ENCODE measurements at regions not wholly inside any gene's neighbourhood (a gene's known extent, or its start where the extent isn't known, plus 50 kb on each side); places are given as distances from the start of the nearest gene placed in this dataset.

- H3K4me1 Mint-ChIP-seq (ENCODE audit: low read depth, unreplicated experiment), result no peaks in the 10 kb centered on the region
- peaks cover 2% of the 10 kb centered on the region for H3K27me3 Mint-ChIP-seq (ENCODE audit: unreplicated experiment)
- peaks cover 2% of the 10 kb centered on the region for H3K9me3 Mint-ChIP-seq (ENCODE audit: unreplicated experiment)
- DNase-seq, result no peak
- H3K27ac Mint-ChIP-seq (ENCODE audit: unreplicated experiment), result no peak overlapping the region
- no peak overlapping the region for H3K4me3 Mint-ChIP-seq (ENCODE audit: unreplicated experiment)
- H3K36me3 Mint-ChIP-seq (ENCODE audit: unreplicated experiment), result peaks cover 22% of the 10 kb centered on the region
- no peak for TF ChIP-seq CTCF (IDR thresholded peaks at IDR 0.05; ENCODE audit: partially characterized antibody, unreplicated experiment)
These were observed 73.8 kb downstream of the RTP5 start for GRCh38 chr2:241943209-241943850.

DNA sequence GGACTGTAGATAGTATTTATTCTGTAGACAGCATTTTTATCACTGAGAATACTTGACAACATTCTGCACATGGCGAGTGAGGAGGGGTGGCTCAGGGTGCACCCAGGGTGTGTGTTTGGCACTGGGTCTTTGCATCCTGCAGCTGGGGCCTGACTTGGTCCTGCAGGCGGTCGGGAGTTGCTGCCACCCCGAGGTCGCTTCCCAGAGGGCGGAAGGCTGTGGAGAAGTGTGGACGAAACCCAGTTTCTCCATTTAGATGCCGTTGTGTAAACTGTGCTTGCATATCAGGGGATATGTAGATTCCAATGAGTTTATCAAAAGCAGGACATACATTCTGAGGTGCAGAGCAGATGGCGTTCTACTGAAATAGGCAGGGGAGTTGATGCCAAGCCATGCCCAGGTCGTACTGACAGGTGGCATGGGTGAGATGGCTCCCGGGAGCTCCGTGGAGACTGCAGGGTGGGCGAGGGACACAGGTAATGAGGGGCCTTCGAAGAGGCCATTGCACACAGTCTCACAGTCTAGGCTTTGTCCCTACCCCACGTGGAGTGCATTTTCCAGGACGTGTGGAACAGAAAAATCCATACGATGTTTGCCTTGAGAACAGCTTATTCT is 74.5 kb downstream of the RTP5 start:
- Mint-ChIP-seq H3K4me3 (ENCODE audit: unreplicated experiment) (no peak overlapping the region), H3K27me3 (ENCODE audit: unreplicated experiment) (peaks cover 4% of the 10 kb centered on the region), H3K9me3 (ENCODE audit: unreplicated experiment) (peaks cover 4% of the 10 kb centered on the region), H3K4me1 (ENCODE audit: low read depth, unreplicated experiment) (no peaks in the 10 kb centered on the region), H3K36me3 (ENCODE audit: unreplicated experiment) (peaks cover 26% of the 10 kb centered on the region), H3K27ac (ENCODE audit: unreplicated experiment) (no peak overlapping the region)
- TF ChIP-seq CTCF (IDR thresholded peaks at IDR 0.05; ENCODE audit: partially characterized antibody, unreplicated experiment), result no peak
- no peak for DNase-seq

GRCh38 chr2:241944821-241945220 is 75.3 kb downstream of the RTP5 start:
- H3K9me3 Mint-ChIP-seq (ENCODE audit: unreplicated experiment), result peaks cover 4% of the 10 kb centered on the region
- no peak for TF ChIP-seq CTCF (IDR thresholded peaks at IDR 0.05; ENCODE audit: partially characterized antibody, unreplicated experiment)
- H3K4me1 Mint-ChIP-seq (ENCODE audit: low read depth, unreplicated experiment), result no peaks in the 10 kb centered on the region
- DNase-seq, result no peak
- peaks cover 4% of the 10 kb centered on the region for H3K27me3 Mint-ChIP-seq (ENCODE audit: unreplicated experiment)
- no peak overlapping the region for H3K4me3 Mint-ChIP-seq (ENCODE audit: unreplicated experiment)
- H3K36me3 Mint-ChIP-seq (ENCODE audit: unreplicated experiment), result peaks cover 26% of the 10 kb centered on the region
- H3K27ac Mint-ChIP-seq (ENCODE audit: unreplicated experiment), result no peak overlapping the region

DNA sequence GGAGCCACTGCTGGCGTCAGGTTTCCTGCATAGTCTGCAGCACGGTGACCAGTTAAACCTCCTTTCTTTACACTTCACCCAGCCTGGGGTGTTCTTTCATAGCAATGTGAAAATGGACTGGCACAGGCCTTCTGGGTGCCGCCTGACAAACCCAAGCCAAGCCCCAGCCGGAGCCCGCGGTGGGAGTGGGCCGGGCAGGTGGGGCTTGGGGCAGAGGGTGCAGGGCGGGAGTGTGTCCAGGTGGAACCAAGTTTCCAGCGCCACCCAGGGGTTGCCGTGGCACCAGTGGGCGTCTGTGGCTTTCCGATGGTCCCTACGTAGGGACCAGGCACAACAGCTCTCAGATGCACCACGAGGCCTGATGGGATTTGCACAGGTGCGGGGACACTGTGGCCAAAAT is 75.8 kb downstream of the RTP5 start:
- no peak for DNase-seq
- H3K9me3 Mint-ChIP-seq (ENCODE audit: unreplicated experiment), result peaks cover 4% of the 10 kb centered on the region
- no peaks in the 10 kb centered on the region for H3K4me1 Mint-ChIP-seq (ENCODE audit: low read depth, unreplicated experiment)
- H3K27ac Mint-ChIP-seq (ENCODE audit: unreplicated experiment), result no peak overlapping the region
- TF ChIP-seq CTCF (IDR thresholded peaks at IDR 0.05; ENCODE audit: partially characterized antibody, unreplicated experiment), result no peak
- peaks cover 23% of the 10 kb centered on the region for H3K36me3 Mint-ChIP-seq (ENCODE audit: unreplicated experiment)
- H3K27me3 Mint-ChIP-seq (ENCODE audit: unreplicated experiment), result peaks cover 4% of the 10 kb centered on the region
- no peak overlapping the region for H3K4me3 Mint-ChIP-seq (ENCODE audit: unreplicated experiment)

DNA sequence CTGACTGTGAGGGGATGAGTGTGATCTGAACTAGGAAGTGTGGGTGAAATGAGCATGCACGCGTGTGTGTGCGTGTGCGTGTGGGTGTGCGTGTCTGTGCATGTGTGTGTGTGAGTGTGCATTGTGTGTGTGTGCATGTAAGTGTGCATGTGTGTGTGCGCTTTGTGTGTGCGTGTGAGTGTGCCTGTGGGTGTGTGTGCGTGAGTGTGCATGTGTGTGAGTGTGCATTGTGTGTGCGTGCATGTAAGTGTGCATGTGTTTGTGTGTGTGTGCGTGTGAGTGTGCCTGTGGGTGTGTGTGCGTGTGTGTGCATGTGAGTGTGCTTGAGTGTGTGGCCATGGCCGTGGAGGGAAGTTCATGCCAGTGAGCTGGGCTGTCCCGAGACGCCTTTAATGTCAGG is 76.3 kb downstream of the RTP5 start:
- Mint-ChIP-seq H3K27ac (ENCODE audit: unreplicated experiment) (no peak overlapping the region), H3K4me3 (ENCODE audit: unreplicated experiment) (no peak overlapping the region), H3K27me3 (ENCODE audit: unreplicated experiment) (peaks cover 4% of the 10 kb centered on the region), H3K36me3 (ENCODE audit: unreplicated experiment) (peaks cover 20% of the 10 kb centered on the region), H3K4me1 (ENCODE audit: low read depth, unreplicated experiment) (no peaks in the 10 kb centered on the region), H3K9me3 (ENCODE audit: unreplicated experiment) (peaks cover 4% of the 10 kb centered on the region)
- TF ChIP-seq CTCF (IDR thresholded peaks at IDR 0.05; ENCODE audit: partially characterized antibody, unreplicated experiment), result no peak
- DNase-seq, result no peak
